ENCODE measurements at regions not wholly inside any gene's neighbourhood (a gene's known extent, or its start where the extent isn't known, plus 50 kb on each side); places are given as distances from the start of the nearest gene placed in this dataset.

DNA sequence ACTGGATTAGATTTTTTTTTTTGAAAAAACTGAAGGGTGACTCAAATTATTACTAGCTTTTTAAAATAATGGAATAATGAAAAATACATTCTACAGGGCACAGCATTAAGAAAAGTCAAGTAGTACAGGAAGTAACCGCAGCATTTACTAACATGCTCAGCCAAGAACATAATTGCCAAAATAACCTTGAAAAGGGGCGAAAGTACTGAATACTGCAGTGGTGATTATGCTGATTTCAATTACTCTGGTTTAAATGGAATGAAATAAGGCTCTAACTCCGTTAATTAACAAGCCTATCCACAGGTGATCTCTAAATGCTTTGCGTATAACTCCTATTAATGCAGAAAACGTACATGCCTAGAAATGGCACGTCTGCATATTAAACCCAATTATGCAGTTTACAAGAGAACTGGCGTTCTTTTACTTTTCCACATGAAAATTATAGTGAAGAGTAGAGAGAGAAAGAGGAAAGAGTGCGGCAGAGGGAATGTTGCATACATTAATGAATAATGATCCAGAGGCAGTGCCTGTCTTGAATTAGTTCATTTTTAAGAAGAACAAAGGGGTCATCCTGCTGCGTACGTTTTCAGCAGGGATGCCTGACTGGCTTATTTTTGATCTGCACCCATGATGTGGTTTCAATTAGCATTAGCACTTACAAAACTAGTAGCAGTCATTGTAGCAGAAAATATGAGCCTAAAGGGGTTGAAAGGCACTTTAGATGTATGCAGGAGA lies 612.4 kb downstream of the NYAP2 start:
- DNase-seq (ENCODE audit: low read depth), result no peak
- TF ChIP-seq, protein P1, sequence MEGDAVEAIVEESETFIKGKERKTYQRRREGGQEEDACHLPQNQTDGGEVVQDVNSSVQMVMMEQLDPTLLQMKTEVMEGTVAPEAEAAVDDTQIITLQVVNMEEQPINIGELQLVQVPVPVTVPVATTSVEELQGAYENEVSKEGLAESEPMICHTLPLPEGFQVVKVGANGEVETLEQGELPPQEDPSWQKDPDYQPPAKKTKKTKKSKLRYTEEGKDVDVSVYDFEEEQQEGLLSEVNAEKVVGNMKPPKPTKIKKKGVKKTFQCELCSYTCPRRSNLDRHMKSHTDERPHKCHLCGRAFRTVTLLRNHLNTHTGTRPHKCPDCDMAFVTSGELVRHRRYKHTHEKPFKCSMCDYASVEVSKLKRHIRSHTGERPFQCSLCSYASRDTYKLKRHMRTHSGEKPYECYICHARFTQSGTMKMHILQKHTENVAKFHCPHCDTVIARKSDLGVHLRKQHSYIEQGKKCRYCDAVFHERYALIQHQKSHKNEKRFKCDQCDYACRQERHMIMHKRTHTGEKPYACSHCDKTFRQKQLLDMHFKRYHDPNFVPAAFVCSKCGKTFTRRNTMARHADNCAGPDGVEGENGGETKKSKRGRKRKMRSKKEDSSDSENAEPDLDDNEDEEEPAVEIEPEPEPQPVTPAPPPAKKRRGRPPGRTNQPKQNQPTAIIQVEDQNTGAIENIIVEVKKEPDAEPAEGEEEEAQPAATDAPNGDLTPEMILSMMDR (conservative IDR thresholded peaks at IDR 0.05; ENCODE audit: control insufficient read depth, insufficient read depth, low read depth, low read length), result no peak

DNA sequence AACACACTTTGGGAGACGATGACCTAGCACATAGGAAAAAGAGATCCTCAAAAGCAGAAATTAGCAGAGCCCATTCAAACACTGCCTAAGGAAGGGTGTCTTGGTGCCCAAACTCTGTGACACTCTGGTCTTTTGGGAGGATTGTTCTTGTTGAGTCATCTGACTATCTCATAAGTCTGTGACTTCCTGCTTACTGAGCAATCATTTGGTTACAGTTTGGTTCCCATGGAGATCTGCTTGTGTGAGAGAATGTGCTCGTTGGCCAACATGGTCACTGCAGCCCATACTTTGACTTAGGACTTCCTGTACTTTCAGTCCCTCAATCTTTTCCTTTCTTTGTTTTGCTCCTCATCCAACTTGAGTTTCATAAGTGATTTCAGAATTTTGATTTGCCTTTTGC lies 602.9 kb downstream of the NYAP2 start:
- DNase-seq (ENCODE audit: low read depth), result peak; percentile 91
- no peak overlapping the region for H3K4me3 ChIP-seq (ENCODE audit: control insufficient read depth, low read depth, low read length)

More for the DNA sequence above, 612.4 kb downstream of the NYAP2 start:
- no peak overlapping the region for H3K4me3 ChIP-seq (ENCODE audit: control insufficient read depth, low read depth, low read length)

DNA sequence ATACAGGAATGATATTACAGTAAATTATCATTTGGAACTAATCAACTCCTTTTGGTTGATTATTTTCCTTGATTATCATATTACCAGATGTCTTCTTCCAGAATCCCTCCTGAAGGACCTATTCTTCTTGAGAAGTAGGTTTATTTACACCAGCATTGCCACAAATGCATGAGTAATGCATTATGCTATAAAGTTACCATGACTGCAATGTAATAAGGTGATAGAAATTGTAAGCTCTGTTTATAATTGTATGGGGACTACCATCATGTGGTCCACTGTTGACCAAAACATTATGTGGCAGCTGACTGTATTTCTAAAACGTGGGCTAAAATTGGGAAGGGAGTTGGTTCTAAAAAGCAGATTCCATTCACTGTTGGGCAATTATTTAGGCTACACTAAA lies 602.2 kb downstream of the NYAP2 start:
- peak; percentile 38 for DNase-seq (ENCODE audit: low read depth)
- TF ChIP-seq, protein P1 (conservative IDR thresholded peaks at IDR 0.05; ENCODE audit: control insufficient read depth, insufficient read depth, low read depth, low read length), result no peak
- no peak overlapping the region for H3K4me3 ChIP-seq (ENCODE audit: control insufficient read depth, low read depth, low read length)

More for the DNA sequence above, 602.9 kb downstream of the NYAP2 start:
- TF ChIP-seq, protein P1 (conservative IDR thresholded peaks at IDR 0.05; ENCODE audit: control insufficient read depth, insufficient read depth, low read depth, low read length), result no peak

DNA sequence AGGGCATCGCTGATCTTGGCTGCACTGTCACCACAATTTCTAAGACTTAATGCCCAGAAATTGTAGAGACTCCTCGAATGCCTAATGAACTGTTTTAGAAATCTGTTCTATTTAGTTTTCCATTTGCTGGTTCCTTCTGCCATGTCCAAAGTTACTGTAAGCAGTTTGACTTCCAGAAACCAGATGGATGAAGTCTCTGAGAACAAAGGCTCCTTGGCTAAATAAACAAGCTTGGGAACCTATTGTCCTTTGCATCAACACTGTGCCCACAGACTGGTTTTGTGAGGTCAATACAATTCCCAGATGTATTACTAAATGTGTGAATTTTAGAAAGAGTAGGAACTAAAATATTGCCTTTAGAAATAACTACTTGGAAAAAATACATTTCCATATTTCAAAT lies 600.2 kb downstream of the NYAP2 start:
- TF ChIP-seq, protein P1 (conservative IDR thresholded peaks at IDR 0.05; ENCODE audit: control insufficient read depth, insufficient read depth, low read depth, low read length), result no peak
- DNase-seq (ENCODE audit: low read depth), result peak; percentile 38
- no peak overlapping the region for H3K4me3 ChIP-seq (ENCODE audit: control insufficient read depth, low read depth, low read length)

DNA sequence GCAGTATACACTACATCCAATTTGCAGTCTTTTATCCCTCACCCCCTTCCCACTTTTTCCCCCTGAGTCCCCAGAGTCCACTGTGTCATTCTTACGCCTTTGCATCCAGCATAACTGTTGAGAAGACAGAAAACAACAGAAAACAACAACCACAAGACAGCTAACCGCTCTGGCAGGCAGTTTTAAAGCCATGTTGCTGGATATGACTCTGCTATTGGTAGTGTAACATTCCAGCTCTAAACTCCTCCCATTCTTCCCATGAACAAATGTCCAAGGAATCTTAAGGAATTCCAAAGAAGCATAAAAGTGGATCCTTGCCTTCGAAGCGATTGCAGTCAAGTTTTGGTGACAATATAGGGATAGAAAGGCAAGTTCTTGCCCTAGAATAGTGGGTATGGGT lies 599.1 kb downstream of the NYAP2 start:
- TF ChIP-seq, protein P1 (conservative IDR thresholded peaks at IDR 0.05; ENCODE audit: control insufficient read depth, insufficient read depth, low read depth, low read length), result no peak
- DNase-seq (ENCODE audit: low read depth), result peak; percentile 23
- no peak overlapping the region for H3K4me3 ChIP-seq (ENCODE audit: control insufficient read depth, low read depth, low read length)

DNA sequence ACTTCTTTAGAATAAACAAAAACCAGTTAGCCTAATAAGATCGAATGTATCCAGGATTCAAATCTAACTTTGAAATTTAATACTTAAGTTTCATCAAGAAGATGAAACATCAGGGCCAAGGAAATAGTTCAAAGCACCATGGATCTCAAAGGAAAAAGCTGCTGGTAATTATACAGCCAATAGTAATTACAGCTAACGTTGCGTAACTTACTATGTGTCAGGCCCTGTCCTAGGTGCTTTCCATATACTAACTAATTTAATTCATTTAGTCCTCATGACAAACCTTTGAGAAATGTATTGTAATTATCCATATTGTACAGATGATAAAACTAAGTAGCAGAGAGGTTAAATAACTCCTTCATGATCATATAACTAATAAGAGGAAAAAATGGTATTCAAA lies 598.6 kb downstream of the NYAP2 start:
- peak; percentile 13 for DNase-seq (ENCODE audit: low read depth)
- H3K4me3 ChIP-seq (ENCODE audit: control insufficient read depth, low read depth, low read length), result no peak overlapping the region
- TF ChIP-seq, protein P1 (conservative IDR thresholded peaks at IDR 0.05; ENCODE audit: control insufficient read depth, insufficient read depth, low read depth, low read length), result no peak
